ENCODE measurements at regions not wholly inside any gene's neighbourhood (a gene's known extent, or its start where the extent isn't known, plus 50 kb on each side); places are given as distances from the start of the nearest gene placed in this dataset.
"Not testable (repeated sequence)": the region's sequence is repeated elsewhere in the genome, so short reads cannot be mapped to it uniquely, and the experiment has no call there.

DNA sequence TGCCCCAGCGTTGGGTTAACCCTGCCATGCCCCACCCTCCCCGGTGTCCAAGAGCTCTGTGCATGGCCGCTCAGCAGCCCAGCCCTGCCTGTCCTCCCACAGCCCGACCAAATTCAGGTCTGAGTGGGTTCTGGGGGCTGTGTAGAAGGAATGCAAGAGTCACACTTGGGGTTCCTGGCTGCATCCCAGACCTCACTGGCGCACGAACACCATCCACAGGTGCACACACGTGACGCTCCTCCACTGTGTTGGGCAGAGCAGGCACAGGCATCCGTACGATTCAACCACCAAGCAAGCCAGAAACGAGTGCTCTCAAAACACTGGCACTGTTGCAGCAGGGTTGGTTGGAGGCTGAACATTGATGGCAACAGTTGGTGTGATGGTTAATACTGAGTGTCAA lies 93.9 kb downstream of the OLFM1 start:
- H3K9ac ChIP-seq (ENCODE audit: insufficient read length), result no peak overlapping the region
- H3K9me3 ChIP-seq (ENCODE audit: low read depth, low read length), result no peaks in the 10 kb centered on the region
- no peak for DNase-seq (ENCODE audit: low read depth, low spot score)
- H3K36me3 ChIP-seq (ENCODE audit: insufficient read depth, low read length), result no peaks in the 10 kb centered on the region
- no peak overlapping the region for H3K4me3 ChIP-seq
- TF ChIP-seq EZH2 (IDR thresholded peaks at IDR 0.05) (no peak), FOXP2 (optimal IDR thresholded peaks at IDR 0.05; ENCODE audit: control extremely low read depth, extremely low read length, insufficient read depth) (no peak), POLR2AphosphoS5 (IDR thresholded peaks at IDR 0.05; ENCODE audit: borderline replicate concordance, low read depth, low read length) (no peak)
- no peak overlapping the region for H3K27ac ChIP-seq

DNA sequence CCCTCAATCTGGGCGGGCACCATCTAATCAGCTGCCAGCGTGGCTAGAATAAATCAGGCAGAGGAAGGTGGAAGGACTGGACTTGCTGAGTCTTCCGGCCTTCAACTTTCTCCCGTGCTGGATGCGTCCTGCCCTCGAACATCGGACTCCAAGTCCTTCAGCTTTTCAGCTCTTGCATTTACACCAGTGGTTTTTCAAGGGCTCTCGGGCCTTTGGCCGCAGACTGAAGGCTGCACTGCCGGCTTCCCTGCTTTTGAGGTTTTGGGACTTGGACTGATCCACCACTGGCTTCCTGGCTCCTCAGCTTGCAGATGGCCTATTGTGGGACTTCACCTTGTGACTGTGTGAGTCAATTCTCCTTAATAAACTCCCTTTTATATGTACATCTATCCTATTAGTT lies 94.4 kb downstream of the OLFM1 start:
- H3K27ac ChIP-seq; H3K4me3 ChIP-seq; H3K9ac ChIP-seq (ENCODE audit: insufficient read length); H3K36me3 ChIP-seq (ENCODE audit: insufficient read depth, low read length); H3K9me3 ChIP-seq (ENCODE audit: low read depth, low read length); DNase-seq (ENCODE audit: low read depth, low spot score): not testable (repeated sequence)

DNA sequence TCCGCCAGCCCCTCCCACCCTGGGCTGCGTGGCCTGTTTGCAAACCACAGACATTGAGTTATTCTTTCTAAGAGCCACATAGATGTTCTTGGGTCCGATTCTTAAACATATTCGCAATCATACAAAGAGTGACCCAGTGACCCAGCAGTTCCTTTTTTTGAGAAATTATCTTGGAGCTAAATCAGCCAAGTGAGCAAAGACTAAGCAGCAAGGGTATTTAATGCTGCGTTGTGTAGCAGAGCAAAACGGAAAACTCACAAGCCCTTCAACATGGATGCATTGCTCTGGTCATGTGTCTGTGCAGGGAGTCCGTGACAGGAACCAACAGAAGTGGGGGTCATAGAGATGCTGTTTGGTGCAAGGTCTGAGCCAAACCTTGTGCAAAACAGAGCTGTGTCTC lies 95.6 kb downstream of the OLFM1 start:
- no peaks in the 10 kb centered on the region for H3K36me3 ChIP-seq (ENCODE audit: insufficient read depth, low read length)
- no peak overlapping the region for H3K27ac ChIP-seq
- no peak overlapping the region for H3K9ac ChIP-seq (ENCODE audit: insufficient read length)
- no peak for TF ChIP-seq EZH2 (IDR thresholded peaks at IDR 0.05)
- no peak for TF ChIP-seq FOXP2 (optimal IDR thresholded peaks at IDR 0.05; ENCODE audit: control extremely low read depth, extremely low read length, insufficient read depth)
- TF ChIP-seq POLR2AphosphoS5 (IDR thresholded peaks at IDR 0.05; ENCODE audit: borderline replicate concordance, low read depth, low read length), result no peak
- H3K4me3 ChIP-seq, result no peak overlapping the region
- DNase-seq (ENCODE audit: low read depth, low spot score), result no peak
- no peaks in the 10 kb centered on the region for H3K9me3 ChIP-seq (ENCODE audit: low read depth, low read length)

DNA sequence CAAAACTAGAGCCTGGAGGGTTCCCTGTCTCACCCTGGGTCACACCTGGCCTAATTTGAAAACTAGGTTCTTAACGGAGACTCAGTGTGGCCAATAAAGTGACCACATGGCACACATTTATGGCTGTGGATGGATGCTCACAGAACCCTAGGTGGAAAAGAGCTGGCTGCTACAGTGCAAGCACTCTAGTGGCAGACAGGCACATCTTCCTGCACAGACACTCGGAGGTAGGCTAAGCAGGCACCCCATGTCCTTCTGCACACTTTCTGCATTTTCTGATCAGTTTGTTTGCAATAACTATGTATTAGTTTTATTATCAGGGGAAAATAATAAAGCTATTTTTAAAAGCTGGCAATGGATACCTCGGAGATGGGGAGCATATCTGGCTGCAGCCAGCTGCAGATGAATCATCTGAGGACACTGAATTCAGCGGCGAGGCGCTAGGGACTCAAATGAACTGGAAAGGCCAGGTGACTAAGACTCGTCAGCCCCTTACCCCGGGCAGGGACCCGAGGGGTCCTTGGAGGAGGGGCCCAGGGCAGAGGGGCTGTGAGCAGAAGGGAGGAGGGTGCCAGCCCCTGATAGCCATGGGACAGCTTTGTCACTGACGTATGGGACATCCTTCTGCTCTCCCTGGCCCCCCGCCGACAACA lies 96.2 kb downstream of the OLFM1 start:
- Histone ChIP-seq H3K27ac (no peak overlapping the region), H3K36me3 (ENCODE audit: insufficient read depth, low read length) (no peaks in the 10 kb centered on the region), H3K9me3 (ENCODE audit: low read depth, low read length) (no peaks in the 10 kb centered on the region), H3K9ac (ENCODE audit: insufficient read length) (no peak overlapping the region), H3K4me3 (no peak overlapping the region)
- no peak for DNase-seq (ENCODE audit: low read depth, low spot score)
- TF ChIP-seq FOXP2 (optimal IDR thresholded peaks at IDR 0.05; ENCODE audit: control extremely low read depth, extremely low read length, insufficient read depth), result no peak
- TF ChIP-seq POLR2AphosphoS5 (IDR thresholded peaks at IDR 0.05; ENCODE audit: borderline replicate concordance, low read depth, low read length), result no peak
- no peak for TF ChIP-seq EZH2 (IDR thresholded peaks at IDR 0.05)

DNA sequence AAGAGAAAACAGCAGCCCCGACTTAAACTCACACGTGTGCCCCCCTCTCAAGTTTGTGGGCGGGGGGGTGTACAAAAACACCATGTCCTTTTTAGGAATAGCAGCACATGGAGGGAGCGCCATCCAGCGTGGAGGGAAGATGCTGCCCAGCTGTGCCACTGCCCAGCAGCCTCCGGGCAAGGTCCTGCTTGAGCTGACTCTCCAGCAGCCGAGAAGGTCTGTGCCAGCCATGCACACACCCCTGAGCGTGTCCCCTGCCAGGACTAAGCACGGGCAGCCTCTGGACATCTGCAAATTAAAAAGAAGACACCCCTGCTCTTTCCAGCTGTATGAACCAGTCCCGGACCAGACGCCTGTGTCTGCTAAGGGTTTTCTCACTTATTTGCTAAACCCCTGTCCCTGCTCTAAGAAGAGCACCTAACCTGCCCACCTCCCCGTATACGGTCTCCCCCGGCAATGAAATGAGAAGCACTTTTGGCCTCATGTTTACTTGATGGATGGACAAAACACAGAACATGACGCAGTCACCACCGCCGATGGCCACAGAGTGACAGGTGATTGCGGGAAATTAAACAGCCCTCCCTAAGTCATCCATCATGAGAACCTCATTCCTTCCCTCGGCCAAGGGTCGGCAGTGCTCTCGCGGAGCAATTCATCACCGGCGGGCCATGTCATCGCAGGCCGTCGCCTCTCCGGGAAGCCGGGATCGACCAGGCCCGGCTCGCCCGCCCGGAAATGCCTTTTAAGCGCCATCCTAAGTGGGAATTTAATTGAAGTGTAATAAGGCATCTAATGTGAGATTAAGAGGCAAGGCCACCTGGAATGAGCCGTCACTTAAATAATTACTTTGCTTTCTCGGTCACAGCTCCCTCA lies 96.9 kb downstream of the OLFM1 start:
- no peak for DNase-seq (ENCODE audit: low read depth, low spot score)
- Histone ChIP-seq H3K4me3 (no peak overlapping the region), H3K36me3 (ENCODE audit: insufficient read depth, low read length) (no peaks in the 10 kb centered on the region), H3K9me3 (ENCODE audit: low read depth, low read length) (no peaks in the 10 kb centered on the region), H3K27ac (no peak overlapping the region), H3K9ac (ENCODE audit: insufficient read length) (no peak overlapping the region)
- no peak for TF ChIP-seq FOXP2 (optimal IDR thresholded peaks at IDR 0.05; ENCODE audit: control extremely low read depth, extremely low read length, insufficient read depth)
- no peak for TF ChIP-seq EZH2 (IDR thresholded peaks at IDR 0.05)
- TF ChIP-seq POLR2AphosphoS5 (IDR thresholded peaks at IDR 0.05; ENCODE audit: borderline replicate concordance, low read depth, low read length), result no peak

DNA sequence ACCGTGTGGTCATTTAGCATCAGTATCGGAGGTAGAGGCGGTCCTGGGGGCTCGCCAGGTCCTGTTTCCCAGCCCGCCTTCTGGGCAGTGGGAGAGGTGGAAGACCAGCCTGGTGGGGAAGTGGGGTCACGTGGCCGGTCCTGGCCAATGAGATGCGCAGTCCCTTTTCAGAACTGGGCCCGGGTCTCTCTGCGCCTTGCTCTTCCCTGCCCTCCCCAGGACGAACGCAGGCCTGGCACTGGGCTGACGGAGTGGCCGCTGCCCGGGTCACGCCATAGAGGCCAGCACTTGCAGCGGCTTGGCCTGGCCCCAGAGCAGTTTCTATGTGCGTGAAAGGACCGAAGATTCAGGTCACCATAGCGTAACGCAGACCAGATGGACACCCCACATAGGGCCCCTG lies 97.6 kb downstream of the OLFM1 start:
- DNase-seq (ENCODE audit: low read depth, low spot score), result no peak
- Histone ChIP-seq H3K4me3 (no peak overlapping the region), H3K9me3 (ENCODE audit: low read depth, low read length) (no peaks in the 10 kb centered on the region), H3K9ac (ENCODE audit: insufficient read length) (no peak overlapping the region), H3K36me3 (ENCODE audit: insufficient read depth, low read length) (no peaks in the 10 kb centered on the region), H3K27ac (no peak overlapping the region)
- TF ChIP-seq FOXP2 (optimal IDR thresholded peaks at IDR 0.05; ENCODE audit: control extremely low read depth, extremely low read length, insufficient read depth), result no peak
- no peak for TF ChIP-seq POLR2AphosphoS5 (IDR thresholded peaks at IDR 0.05; ENCODE audit: borderline replicate concordance, low read depth, low read length)
- no peak for TF ChIP-seq EZH2 (IDR thresholded peaks at IDR 0.05)

DNA sequence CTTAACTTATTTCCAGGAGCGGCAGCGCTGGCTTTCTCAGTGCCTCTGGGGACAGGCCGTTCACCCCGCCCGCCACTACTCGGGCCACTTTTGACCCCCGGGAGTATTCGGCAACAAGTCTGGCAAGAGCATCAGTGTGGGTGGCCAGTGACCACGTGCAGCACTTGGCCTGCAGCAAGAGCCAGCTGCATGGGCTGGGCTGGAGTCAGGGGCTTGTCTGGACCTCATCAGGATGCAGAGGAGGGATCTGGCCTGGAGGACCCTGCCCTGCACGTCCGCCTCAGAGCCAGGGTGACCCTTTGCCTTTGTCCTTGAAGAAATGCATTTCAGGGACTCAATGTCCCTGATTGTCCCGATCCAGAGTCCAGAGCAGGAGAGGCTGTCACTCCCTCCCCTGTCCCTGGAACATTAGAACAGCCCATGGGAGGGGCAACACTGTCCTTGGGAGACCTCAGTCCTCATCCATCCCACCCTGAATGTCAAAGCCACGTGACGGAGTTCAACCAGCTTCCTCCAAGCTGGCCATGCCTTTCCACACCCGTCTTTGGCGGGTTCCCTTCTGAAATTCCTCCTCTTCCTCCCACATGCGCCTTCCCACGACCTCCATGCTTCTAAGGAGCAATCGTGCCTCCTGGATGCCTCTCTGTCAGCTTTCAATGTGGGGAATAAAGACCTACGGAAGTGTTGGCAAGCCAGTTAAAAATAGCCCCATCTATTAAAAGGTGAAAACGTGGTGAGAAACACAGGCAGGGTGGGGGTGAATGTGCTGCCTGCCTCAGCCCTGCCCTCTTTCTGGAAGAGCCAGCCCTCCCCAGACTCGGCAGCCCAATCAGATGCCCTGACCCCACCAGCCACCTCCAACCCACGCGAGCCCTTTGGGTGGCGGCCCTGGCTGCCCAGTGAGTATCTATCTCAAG lies 99.0 kb downstream of the OLFM1 start:
- Histone ChIP-seq H3K36me3 (ENCODE audit: insufficient read depth, low read length) (no peaks in the 10 kb centered on the region), H3K4me3 (no peak overlapping the region), H3K9ac (ENCODE audit: insufficient read length) (no peak overlapping the region), H3K9me3 (ENCODE audit: low read depth, low read length) (no peaks in the 10 kb centered on the region), H3K27ac (no peak overlapping the region)
- no peak for DNase-seq (ENCODE audit: low read depth, low spot score)
- no peak for TF ChIP-seq EZH2 (IDR thresholded peaks at IDR 0.05)
- TF ChIP-seq POLR2AphosphoS5 (IDR thresholded peaks at IDR 0.05; ENCODE audit: borderline replicate concordance, low read depth, low read length), result no peak
- no peak for TF ChIP-seq FOXP2 (optimal IDR thresholded peaks at IDR 0.05; ENCODE audit: control extremely low read depth, extremely low read length, insufficient read depth)

DNA sequence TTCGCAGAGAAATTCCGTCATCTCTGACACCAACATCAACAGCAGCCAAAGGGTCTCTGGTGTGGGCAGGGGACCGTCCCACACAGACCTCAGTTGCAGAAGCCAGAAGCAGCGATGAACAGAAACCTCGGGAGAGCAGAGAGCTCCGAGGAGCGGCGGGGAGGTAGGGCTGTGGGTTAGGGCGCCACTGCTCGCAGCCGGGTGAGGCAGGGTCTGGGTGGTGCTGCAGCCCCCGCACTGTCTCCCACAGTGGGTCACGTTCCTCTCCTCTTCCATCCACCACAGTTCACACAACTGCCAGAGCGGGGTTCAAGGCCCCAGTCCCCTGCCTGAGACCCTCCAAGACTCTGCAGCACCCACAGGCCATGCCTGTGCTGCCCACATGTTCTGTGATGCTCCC lies 99.9 kb downstream of the OLFM1 start:
- Histone ChIP-seq H3K9ac (ENCODE audit: insufficient read length) (no peak overlapping the region), H3K9me3 (ENCODE audit: low read depth, low read length) (no peaks in the 10 kb centered on the region), H3K27ac (no peak overlapping the region), H3K36me3 (ENCODE audit: insufficient read depth, low read length) (no peaks in the 10 kb centered on the region), H3K4me3 (no peak overlapping the region)
- TF ChIP-seq FOXP2 (optimal IDR thresholded peaks at IDR 0.05; ENCODE audit: control extremely low read depth, extremely low read length, insufficient read depth), result no peak
- TF ChIP-seq EZH2 (IDR thresholded peaks at IDR 0.05), result no peak
- TF ChIP-seq POLR2AphosphoS5 (IDR thresholded peaks at IDR 0.05; ENCODE audit: borderline replicate concordance, low read depth, low read length), result no peak
- DNase-seq (ENCODE audit: low read depth, low spot score), result no peak

All from SK-N-MC (cell line).